BE2C (cell line): ENCODE measurements at regions not wholly inside any gene's neighbourhood (a gene's known extent, or its start where the extent isn't known, plus 50 kb on each side); places are given as distances from the start of the nearest gene placed in this dataset.

Experiments used
- DNase-seq: peaks from one replicate; pipeline ENCODE4 v3.0.0-alpha.2; 2020
- H3K27me3 ChIP-seq: fragments of 250-450 bp; sonication (Bioruptor Pico); 2 replicates; pipeline ENCODE4 v1.5.1; 2020; ENCODE audit warnings: mild to moderate bottlenecking
- H3K36me3 ChIP-seq: fragments of 250-450 bp; sonication (Bioruptor Pico); 2 replicates; pipeline ENCODE4 v1.5.1; 2020; ENCODE audit warnings: mild to moderate bottlenecking
- H3K4me1 ChIP-seq: fragments of 250-450 bp; sonication (Bioruptor Pico); 2 replicates; pipeline ENCODE4 v1.5.1; 2020
- H3K4me3 ChIP-seq: 2 replicates; pipeline ENCODE4 v1.5.1; 2011; ENCODE audit warnings: low read depth, low read length
- H3K9me3 ChIP-seq: fragments of 250-450 bp; sonication (Bioruptor Pico); 2 replicates; pipeline ENCODE4 v1.5.1; 2020
- CTCF ChIP-seq: IDR thresholded peaks from 2 replicates; pipeline ENCODE4 v1.5.1; 2012; ENCODE audit warnings: mild to moderate bottlenecking, low read depth, low read length

DNA sequence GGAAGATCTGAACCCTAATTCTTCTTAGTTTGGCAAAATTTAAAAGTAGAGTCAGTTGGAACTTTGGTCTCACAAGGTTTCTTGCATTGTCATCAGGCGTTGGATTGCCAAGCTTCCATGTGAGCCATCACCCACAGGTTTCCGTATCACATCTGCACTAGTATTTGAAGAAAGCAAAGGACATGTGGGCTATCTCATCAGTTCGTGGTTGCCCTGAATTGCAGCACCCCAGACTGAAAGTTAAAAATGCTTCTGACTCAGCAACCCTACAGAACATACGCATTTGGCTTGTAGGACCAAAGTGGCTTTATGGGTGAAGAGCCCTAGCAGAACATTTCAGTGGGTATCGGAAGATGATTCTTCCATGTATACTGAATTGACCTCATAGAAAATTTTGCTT is 358.0 kb downstream of the ENC1 start:
- Histone ChIP-seq H3K4me3 (no peak overlapping the region), H3K36me3 (no peaks in the 10 kb centered on the region), H3K9me3 (no peaks in the 10 kb centered on the region), H3K4me1 (peaks cover 8% of the 10 kb centered on the region), H3K27me3 (no peaks in the 10 kb centered on the region)
- DNase-seq, result no peak
- no peak for TF ChIP-seq CTCF

- H3K4me1 ChIP-seq, result no peaks in the 10 kb centered on the region
- H3K9me3 ChIP-seq, result no peaks in the 10 kb centered on the region
- H3K27me3 ChIP-seq, result no peaks in the 10 kb centered on the region
- peak; percentile 18 for DNase-seq
- H3K36me3 ChIP-seq, result no peaks in the 10 kb centered on the region
- no peak overlapping the region for H3K4me3 ChIP-seq
- TF ChIP-seq CTCF, result no peak
Measured at GRCh38 chr5:74281166-74281565, 359.4 kb downstream of the ENC1 start.

GRCh38 chr5:74280306-74280705 is 360.2 kb downstream of the ENC1 start:
- Histone ChIP-seq H3K4me3 (no peak overlapping the region), H3K4me1 (no peaks in the 10 kb centered on the region), H3K27me3 (no peaks in the 10 kb centered on the region), H3K36me3 (no peaks in the 10 kb centered on the region), H3K9me3 (no peaks in the 10 kb centered on the region)
- no peak for TF ChIP-seq CTCF
- DNase-seq, result no peak

GRCh38 chr5:74279244-74279643 is 361.3 kb downstream of the ENC1 start:
- Histone ChIP-seq H3K27me3 (no peaks in the 10 kb centered on the region), H3K4me3 (no peak overlapping the region), H3K9me3 (no peaks in the 10 kb centered on the region), H3K4me1 (no peaks in the 10 kb centered on the region), H3K36me3 (no peaks in the 10 kb centered on the region)
- DNase-seq, result no peak
- TF ChIP-seq CTCF, result no peak

GRCh38 chr5:74277418-74277817 is 363.1 kb downstream of the ENC1 start:
- no peak for TF ChIP-seq CTCF
- Histone ChIP-seq H3K36me3 (no peaks in the 10 kb centered on the region), H3K27me3 (no peaks in the 10 kb centered on the region), H3K4me1 (no peaks in the 10 kb centered on the region), H3K9me3 (no peaks in the 10 kb centered on the region), H3K4me3 (no peak overlapping the region)
- no peak for DNase-seq

- DNase-seq, result no peak
- Histone ChIP-seq H3K4me1 (no peaks in the 10 kb centered on the region), H3K36me3 (no peaks in the 10 kb centered on the region), H3K9me3 (no peaks in the 10 kb centered on the region), H3K4me3 (no peak overlapping the region), H3K27me3 (no peaks in the 10 kb centered on the region)
- no peak for TF ChIP-seq CTCF
Measured at GRCh38 chr5:74275171-74275992, 365.1 kb downstream of the ENC1 start.
